OCI-LY1 (cell line): ENCODE measurements at regions not wholly inside any gene's neighbourhood (a gene's known extent, or its start where the extent isn't known, plus 50 kb on each side); places are given as distances from the start of the nearest gene placed in this dataset.

Experiments used
- CTCF ChIP-seq: fragments of 200-600 bp; sonication (generic), shearing (Covaris generic); IDR thresholded peaks from 2 replicates; pipeline ENCODE4 v1.5.1; 2017; ENCODE audit warnings: mild to moderate bottlenecking, antibody characterized with exemption, low read length, moderate library complexity, mixed read lengths
- EZH2 ChIP-seq: fragments of 200-600 bp; sonication (generic), shearing (Covaris generic); IDR thresholded peaks from 2 replicates; pipeline ENCODE4 v1.8.0; 2017; ENCODE audit warnings: borderline replicate concordance, mixed run types, mild to moderate bottlenecking, antibody characterized with exemption, low read length, moderate library complexity, mixed read lengths

- TF ChIP-seq CTCF (no peak), EZH2 (no peak)
Measured at GRCh38 chr17:72531729-72532128, 410.9 kb downstream of the SOX9 start.
